ENCODE measurements at regions not wholly inside any gene's neighbourhood (a gene's known extent, or its start where the extent isn't known, plus 50 kb on each side); places are given as distances from the start of the nearest gene placed in this dataset.
A peak's percentile ranks its signal among the peaks of the same experiment; 100 is the strongest.

DNA sequence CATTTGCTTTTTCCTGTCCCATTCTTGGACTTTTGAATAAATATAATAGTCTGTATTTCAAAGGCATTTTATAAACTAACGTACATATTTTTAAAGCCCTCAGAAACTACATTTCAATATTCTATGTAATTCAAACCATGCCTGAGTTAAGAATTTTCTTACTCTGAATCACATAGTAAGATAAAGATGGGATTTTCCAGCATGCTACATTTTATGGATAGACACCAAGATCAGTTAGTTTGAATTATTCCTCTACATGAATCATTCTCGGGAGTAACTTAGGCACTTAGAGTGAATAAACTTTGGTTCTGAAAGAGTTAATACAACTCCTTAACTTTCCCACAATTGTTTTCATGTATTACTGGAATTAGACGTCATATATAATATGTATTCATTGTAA lies 713.3 kb upstream of the CBLB start:
- H3K4ac ChIP-seq (ENCODE audit: low read length), result no peak overlapping the region
- H3K79me1 ChIP-seq (ENCODE audit: low read depth, low read length), result no peaks in the 10 kb centered on the region
- peaks cover 0 to 1% of the 10 kb centered on the region in 2 donors for H3K4me1 ChIP-seq (ENCODE audit: control insufficient read depth in 2 of 2, insufficient read depth in 1 of 2, low read depth in 1 of 2, low read length in 2 of 2)
- no peaks in the 10 kb centered on the region for H3K36me3 ChIP-seq (replicated peaks in 1 of 2; ENCODE audit: control insufficient read depth in 2 of 2, insufficient read depth in 2 of 2, low read length in 2 of 2)
- no peak overlapping the region for H3K4me2 ChIP-seq (ENCODE audit: insufficient read depth, low read length, poor library complexity, severe bottlenecking)
- H2BK12ac ChIP-seq (ENCODE audit: low read length), result no peak overlapping the region
- no CpG with 5 or more reads among the region's 3 CpGs for WGBS, 2 donors (ENCODE audit: extremely low coverage in 2 of 2, insufficient read length in 2 of 2, insufficient replicate concordance in 1 of 2)
- no peak overlapping the region for H4K91ac ChIP-seq (ENCODE audit: low read depth, low read length, poor library complexity)
- no peaks in the 10 kb centered on the region for H3K27me3 ChIP-seq (ENCODE audit: control insufficient read depth in 3 of 3, insufficient read depth in 3 of 3, low read depth in 1 of 3, low read length in 3 of 3)
- H3K4me3 ChIP-seq (ENCODE audit: low read length in 2 of 2), result no peak overlapping the region
- H2AK5ac ChIP-seq (ENCODE audit: low read depth, low read length), result no peak overlapping the region
- no peak overlapping the region for H3K27ac ChIP-seq (replicated peaks; ENCODE audit: low read length)
- no peak overlapping the region for H3K14ac ChIP-seq (ENCODE audit: low read length)
- H2AFZ ChIP-seq (ENCODE audit: low read length), result no peak overlapping the region
- H3K9ac ChIP-seq (ENCODE audit: low read depth, low read length, poor library complexity), result no peak overlapping the region
- H3K9me3 ChIP-seq (replicated peaks in 1 of 2; ENCODE audit: control insufficient read depth in 2 of 2, insufficient read depth in 1 of 2, low read depth in 1 of 2, low read length in 2 of 2), result no peaks in the 10 kb centered on the region
- no peak overlapping the region for H3K18ac ChIP-seq (ENCODE audit: low read length)
- H3K23ac ChIP-seq (ENCODE audit: low read depth, low read length, poor library complexity), result no peak overlapping the region
- H4K8ac ChIP-seq (ENCODE audit: low read depth, low read length), result no peak overlapping the region
- H2BK5ac ChIP-seq (ENCODE audit: low read length), result no peak overlapping the region
- H2BK15ac ChIP-seq (ENCODE audit: low read length), result no peak overlapping the region
- H2BK120ac ChIP-seq (ENCODE audit: low read depth, low read length), result no peak overlapping the region
- DNase-seq (ENCODE audit: low spot score), result no peak

DNA sequence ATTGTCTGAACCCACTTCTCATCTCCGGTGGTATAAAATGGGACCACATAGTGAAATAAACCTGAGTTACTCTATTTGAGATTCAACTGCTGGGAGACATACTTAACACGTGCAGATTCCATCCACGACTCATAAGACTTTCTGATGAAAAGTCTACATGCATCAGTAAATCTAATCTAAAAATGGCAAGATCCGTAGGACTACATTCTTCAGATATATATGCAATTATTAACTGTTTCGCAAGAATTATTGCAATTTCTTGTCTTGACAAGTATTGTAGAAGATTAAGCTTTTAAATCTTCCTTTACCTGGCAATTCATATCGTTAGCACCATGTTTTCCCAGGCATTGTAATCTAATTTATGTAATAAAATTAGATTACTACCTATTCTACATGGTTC lies 718.7 kb upstream of the CBLB start:
- Histone ChIP-seq H3K4ac (ENCODE audit: low read length) (no peak overlapping the region), H4K91ac (ENCODE audit: low read depth, low read length, poor library complexity) (no peak overlapping the region)

DNA sequence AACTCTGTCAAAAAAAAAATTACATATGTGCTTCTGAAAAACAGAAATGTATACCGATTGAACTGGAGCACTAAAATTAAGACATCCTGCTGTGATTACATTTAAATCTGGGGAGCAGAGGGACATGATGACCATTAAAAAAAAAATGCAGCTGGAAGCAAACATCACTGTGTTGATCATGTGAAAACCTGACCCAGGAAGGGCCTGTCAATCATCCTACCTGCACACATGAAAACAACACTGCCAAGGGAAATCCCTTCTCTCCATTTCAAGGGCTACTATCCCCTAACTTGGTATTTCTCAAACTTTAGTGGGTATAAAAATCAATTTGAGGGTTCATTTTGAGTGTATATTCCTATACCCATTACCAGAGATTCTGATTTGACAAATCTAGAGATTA lies 719.9 kb upstream of the CBLB start:
- Histone ChIP-seq H3K27ac (replicated peaks; ENCODE audit: low read length) (no peak overlapping the region), H3K9me3 (replicated peaks in 1 of 2; ENCODE audit: control insufficient read depth in 2 of 2, insufficient read depth in 1 of 2, low read depth in 1 of 2, low read length in 2 of 2) (no peaks in the 10 kb centered on the region), H3K27me3 (ENCODE audit: control insufficient read depth in 3 of 3, insufficient read depth in 3 of 3, low read depth in 1 of 3, low read length in 3 of 3) (no peaks in the 10 kb centered on the region)

More for the DNA sequence above, 718.7 kb upstream of the CBLB start:
- no peak overlapping the region for H2BK15ac ChIP-seq (ENCODE audit: low read length)
- H2BK120ac ChIP-seq (ENCODE audit: low read depth, low read length), result no peak overlapping the region
- H3K4me3 ChIP-seq (ENCODE audit: low read length in 2 of 2), result no peak overlapping the region
- H3K23ac ChIP-seq (ENCODE audit: low read depth, low read length, poor library complexity), result no peak overlapping the region
- no peaks in the 10 kb centered on the region for H3K9me3 ChIP-seq (replicated peaks in 1 of 2; ENCODE audit: control insufficient read depth in 2 of 2, insufficient read depth in 1 of 2, low read depth in 1 of 2, low read length in 2 of 2)
- H4K8ac ChIP-seq (ENCODE audit: low read depth, low read length), result no peak overlapping the region
- no peak for DNase-seq (ENCODE audit: low spot score)
- H3K27ac ChIP-seq (replicated peaks; ENCODE audit: low read length), result no peak overlapping the region
- H3K79me1 ChIP-seq (ENCODE audit: low read depth, low read length), result no peaks in the 10 kb centered on the region
- H3K18ac ChIP-seq (ENCODE audit: low read length), result no peak overlapping the region
- no peaks in the 10 kb centered on the region for H3K27me3 ChIP-seq (ENCODE audit: control insufficient read depth in 3 of 3, insufficient read depth in 3 of 3, low read depth in 1 of 3, low read length in 3 of 3)
- no peaks in the 10 kb centered on the region for H3K36me3 ChIP-seq (replicated peaks in 1 of 2; ENCODE audit: control insufficient read depth in 2 of 2, insufficient read depth in 2 of 2, low read length in 2 of 2)
- no peak overlapping the region for H2BK12ac ChIP-seq (ENCODE audit: low read length)
- H3K14ac ChIP-seq (ENCODE audit: low read length), result no peak overlapping the region
- H3K4me2 ChIP-seq (ENCODE audit: insufficient read depth, low read length, poor library complexity, severe bottlenecking), result no peak overlapping the region
- H2AK5ac ChIP-seq (ENCODE audit: low read depth, low read length), result no peak overlapping the region
- no CpG with 5 or more reads among the region's 6 CpGs for WGBS, 2 donors (ENCODE audit: extremely low coverage in 2 of 2, insufficient read length in 2 of 2, insufficient replicate concordance in 1 of 2)
- H3K4me1 ChIP-seq (ENCODE audit: control insufficient read depth in 2 of 2, insufficient read depth in 1 of 2, low read depth in 1 of 2, low read length in 2 of 2), result no peaks in the 10 kb centered on the region
- H2AFZ ChIP-seq (ENCODE audit: low read length), result no peak overlapping the region
- H2BK5ac ChIP-seq (ENCODE audit: low read length), result no peak overlapping the region
- no peak overlapping the region for H3K9ac ChIP-seq (ENCODE audit: low read depth, low read length, poor library complexity)

DNA sequence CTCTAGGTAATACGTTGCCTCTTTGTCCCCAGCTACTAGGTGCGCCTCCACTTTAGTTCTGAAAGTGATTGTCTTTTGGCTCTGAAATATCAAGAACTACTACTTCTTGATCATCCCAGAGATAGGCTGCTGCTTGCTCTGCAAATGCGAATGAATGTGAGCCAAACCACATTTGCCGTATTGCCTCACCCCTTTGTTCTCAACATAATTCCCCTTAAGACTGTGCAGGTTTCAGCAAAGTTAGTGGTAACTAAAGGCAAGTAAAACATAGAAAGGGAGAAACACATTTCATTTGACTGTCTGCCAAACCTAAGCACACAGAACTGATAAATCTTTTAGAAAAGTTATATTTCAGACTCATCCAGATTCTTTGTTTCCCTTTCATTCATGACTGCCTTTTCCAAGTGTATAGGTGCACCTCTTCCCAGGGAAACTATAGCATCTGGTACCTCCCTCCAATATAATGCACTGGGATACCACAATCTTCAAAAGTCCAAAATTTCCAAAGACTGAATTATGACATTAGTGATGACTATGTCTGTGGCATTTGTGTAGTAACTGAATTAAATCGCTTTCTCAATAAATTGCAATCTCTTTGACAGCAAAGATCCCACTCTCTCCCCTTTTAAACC lies 720.6 kb upstream of the CBLB start:
- Histone ChIP-seq H3K4me3 (ENCODE audit: low read length in 2 of 2) (no peak overlapping the region), H3K4me1 (ENCODE audit: control insufficient read depth in 2 of 2, insufficient read depth in 1 of 2, low read depth in 1 of 2, low read length in 2 of 2) (no peaks in the 10 kb centered on the region), H3K36me3 (replicated peaks in 1 of 2; ENCODE audit: control insufficient read depth in 2 of 2, insufficient read depth in 2 of 2, low read length in 2 of 2) (no peaks in the 10 kb centered on the region), H2BK12ac (ENCODE audit: low read length) (no peak overlapping the region), H2AK5ac (ENCODE audit: low read depth, low read length) (no peak overlapping the region), H3K14ac (ENCODE audit: low read length) (no peak overlapping the region), H3K4ac (ENCODE audit: low read length) (no peak overlapping the region), H3K18ac (ENCODE audit: low read length) (no peak overlapping the region), H3K23ac (ENCODE audit: low read depth, low read length, poor library complexity) (no peak overlapping the region), H2AFZ (ENCODE audit: low read length) (peak overlapping the region; percentile 41), H4K8ac (ENCODE audit: low read depth, low read length) (no peak overlapping the region), H3K9me3 (replicated peaks in 1 of 2; ENCODE audit: control insufficient read depth in 2 of 2, insufficient read depth in 1 of 2, low read depth in 1 of 2, low read length in 2 of 2) (no peaks in the 10 kb centered on the region), H3K79me1 (ENCODE audit: low read depth, low read length) (no peaks in the 10 kb centered on the region), H2BK5ac (ENCODE audit: low read length) (no peak overlapping the region), H3K4me2 (ENCODE audit: insufficient read depth, low read length, poor library complexity, severe bottlenecking) (no peak overlapping the region), H4K91ac (ENCODE audit: low read depth, low read length, poor library complexity) (no peak overlapping the region), H2BK15ac (ENCODE audit: low read length) (no peak overlapping the region), H2BK120ac (ENCODE audit: low read depth, low read length) (no peak overlapping the region), H3K27me3 (ENCODE audit: control insufficient read depth in 3 of 3, insufficient read depth in 3 of 3, low read depth in 1 of 3, low read length in 3 of 3) (no peaks in the 10 kb centered on the region), H3K27ac (replicated peaks; ENCODE audit: low read length) (no peak overlapping the region), H3K9ac (ENCODE audit: low read depth, low read length, poor library complexity) (no peak overlapping the region)
- DNase-seq (ENCODE audit: low spot score), result no peak
- no CpG with 5 or more reads among the region's 5 CpGs for WGBS, 2 donors (ENCODE audit: extremely low coverage in 2 of 2, insufficient read length in 2 of 2, insufficient replicate concordance in 1 of 2)

More for the DNA sequence above, 719.9 kb upstream of the CBLB start:
- no peak overlapping the region for H2BK5ac ChIP-seq (ENCODE audit: low read length)
- H3K4me1 ChIP-seq (ENCODE audit: control insufficient read depth in 2 of 2, insufficient read depth in 1 of 2, low read depth in 1 of 2, low read length in 2 of 2), result no peaks in the 10 kb centered on the region
- no peak overlapping the region for H3K9ac ChIP-seq (ENCODE audit: low read depth, low read length, poor library complexity)
- no peak overlapping the region for H2AFZ ChIP-seq (ENCODE audit: low read length)
- no peak overlapping the region for H4K8ac ChIP-seq (ENCODE audit: low read depth, low read length)
- WGBS, 2 donors (ENCODE audit: extremely low coverage in 2 of 2, insufficient read length in 2 of 2, insufficient replicate concordance in 1 of 2), result no CpG with 5 or more reads among the region's 1 CpG
- no peak overlapping the region for H2BK15ac ChIP-seq (ENCODE audit: low read length)
- H3K4ac ChIP-seq (ENCODE audit: low read length), result no peak overlapping the region
- H3K4me3 ChIP-seq (ENCODE audit: low read length in 2 of 2), result no peak overlapping the region
- H3K4me2 ChIP-seq (ENCODE audit: insufficient read depth, low read length, poor library complexity, severe bottlenecking), result no peak overlapping the region
- no peak overlapping the region for H2BK120ac ChIP-seq (ENCODE audit: low read depth, low read length)
- DNase-seq (ENCODE audit: low spot score), result no peak
- no peak overlapping the region for H3K14ac ChIP-seq (ENCODE audit: low read length)
- H2BK12ac ChIP-seq (ENCODE audit: low read length), result no peak overlapping the region
- no peak overlapping the region for H3K18ac ChIP-seq (ENCODE audit: low read length)
- H3K79me1 ChIP-seq (ENCODE audit: low read depth, low read length), result no peaks in the 10 kb centered on the region
- no peaks in the 10 kb centered on the region for H3K36me3 ChIP-seq (replicated peaks in 1 of 2; ENCODE audit: control insufficient read depth in 2 of 2, insufficient read depth in 2 of 2, low read length in 2 of 2)
- H4K91ac ChIP-seq (ENCODE audit: low read depth, low read length, poor library complexity), result no peak overlapping the region
- H3K23ac ChIP-seq (ENCODE audit: low read depth, low read length, poor library complexity), result no peak overlapping the region
- no peak overlapping the region for H2AK5ac ChIP-seq (ENCODE audit: low read depth, low read length)

All from neuronal stem cell (in vitro differentiated cells).